CD4-positive, alpha-beta T cell treated with Interleukin-4 for 1 hour (primary cell): ENCODE measurements at regions not wholly inside any gene's neighbourhood (a gene's known extent, or its start where the extent isn't known, plus 50 kb on each side); places are given as distances from the start of the nearest gene placed in this dataset.

ENCODE experiments used
- DNase-seq, 2 donors: peaks; one replicate each; pipeline ENCODE4 v3.0.0-alpha.2; 2020 to 2022

DNA sequence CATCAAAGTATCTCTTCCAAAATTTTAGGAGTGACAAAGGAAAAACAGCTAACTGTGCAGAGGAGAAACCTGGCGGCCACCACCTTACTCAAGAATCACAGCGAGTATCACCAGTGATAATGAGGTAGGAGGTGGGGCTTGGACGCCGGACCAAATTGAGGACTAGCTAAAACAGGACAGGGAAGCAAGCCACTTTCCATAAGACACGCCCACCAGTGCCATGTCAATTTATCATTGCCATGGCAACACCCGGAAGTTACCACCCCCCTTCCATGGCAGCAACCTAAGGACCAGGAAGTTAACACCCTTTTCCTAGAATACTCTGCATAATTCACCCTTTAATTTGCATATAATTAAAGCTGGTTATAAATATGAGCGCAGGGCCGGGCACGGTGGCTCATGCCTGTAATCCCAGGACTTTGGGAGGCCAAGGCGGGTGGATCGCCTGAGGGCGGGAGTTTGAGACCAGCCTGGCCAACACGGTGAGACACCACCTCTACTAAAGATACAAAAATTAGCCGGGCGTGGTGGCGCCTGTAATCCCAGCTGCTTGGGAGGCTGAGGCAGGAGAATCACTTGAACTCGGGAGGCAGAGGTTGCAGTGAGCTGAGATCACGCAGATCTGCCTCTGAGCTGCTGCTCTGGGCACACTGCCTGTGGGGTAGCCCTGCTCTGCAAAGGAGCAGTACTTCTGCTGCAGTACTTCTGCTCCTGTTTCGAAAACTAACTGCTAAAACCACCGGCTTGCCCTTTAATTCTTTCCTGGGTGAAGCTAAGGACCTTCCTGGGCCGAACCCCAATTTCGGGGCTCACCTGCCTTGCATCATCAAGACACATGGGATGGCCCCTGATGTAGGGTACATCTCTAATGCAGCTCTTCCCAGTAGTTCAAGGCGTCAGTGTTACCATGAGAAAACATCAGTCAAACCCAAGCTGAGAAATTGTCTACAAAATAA lies 116.7 kb downstream of the HMX1 start:
- DNase-seq: no peak

DNA sequence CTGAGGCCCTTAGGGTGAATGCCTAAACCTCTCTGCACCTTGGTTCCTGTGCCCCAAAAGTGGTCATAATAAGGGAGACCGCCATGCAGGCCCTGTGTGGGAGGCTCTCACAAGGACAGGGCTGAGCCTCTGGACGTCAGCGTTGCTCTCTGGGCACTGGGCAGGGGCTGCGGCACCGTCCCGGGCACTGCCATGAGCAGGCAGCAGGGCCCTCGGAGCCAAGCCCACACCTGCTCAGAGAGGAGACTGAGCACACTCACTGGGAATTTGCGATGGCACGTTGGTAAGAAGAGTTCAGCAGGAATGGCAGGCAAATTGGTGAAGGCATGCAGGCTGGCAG lies 123.4 kb downstream of the HMX1 start:
- DNase-seq: no peak

DNA sequence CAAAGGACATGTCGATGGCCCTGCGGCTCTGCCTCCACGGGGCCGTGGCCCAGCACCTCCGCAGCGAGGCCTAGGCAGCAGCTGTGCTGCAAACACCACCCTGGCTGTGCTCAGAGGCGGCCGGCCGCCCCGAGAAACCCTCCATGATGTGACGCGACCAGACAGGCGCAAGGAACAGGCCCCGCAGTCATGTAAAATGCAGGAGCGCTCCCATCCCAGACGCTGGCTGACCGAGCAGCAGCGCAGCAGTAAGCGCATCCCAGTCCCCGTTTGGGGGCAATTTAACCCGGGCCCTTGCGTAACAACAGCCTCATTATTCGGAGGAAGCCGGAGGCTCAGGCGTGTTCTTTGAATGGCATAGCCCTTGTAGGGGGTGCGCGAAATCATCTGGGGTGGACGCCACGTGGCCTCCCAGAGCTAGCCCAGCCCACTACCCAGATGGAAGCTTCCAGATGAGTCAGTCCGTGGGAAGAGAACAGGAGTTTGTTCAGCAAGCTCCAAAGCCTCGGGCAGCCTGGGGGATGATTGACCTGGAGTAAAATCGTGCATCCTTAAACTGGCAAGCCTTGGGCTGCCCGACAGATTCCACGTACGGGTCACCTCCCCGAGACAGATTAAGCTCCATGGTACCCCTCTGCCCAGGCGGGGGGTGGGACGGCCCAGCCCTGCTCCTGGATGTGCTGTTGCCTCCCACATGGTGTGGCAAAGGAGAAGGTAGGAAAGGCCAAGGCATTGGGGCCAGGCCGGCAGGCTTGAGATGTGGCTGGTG lies 124.0 kb downstream of the HMX1 start:
- no peak for DNase-seq

DNA sequence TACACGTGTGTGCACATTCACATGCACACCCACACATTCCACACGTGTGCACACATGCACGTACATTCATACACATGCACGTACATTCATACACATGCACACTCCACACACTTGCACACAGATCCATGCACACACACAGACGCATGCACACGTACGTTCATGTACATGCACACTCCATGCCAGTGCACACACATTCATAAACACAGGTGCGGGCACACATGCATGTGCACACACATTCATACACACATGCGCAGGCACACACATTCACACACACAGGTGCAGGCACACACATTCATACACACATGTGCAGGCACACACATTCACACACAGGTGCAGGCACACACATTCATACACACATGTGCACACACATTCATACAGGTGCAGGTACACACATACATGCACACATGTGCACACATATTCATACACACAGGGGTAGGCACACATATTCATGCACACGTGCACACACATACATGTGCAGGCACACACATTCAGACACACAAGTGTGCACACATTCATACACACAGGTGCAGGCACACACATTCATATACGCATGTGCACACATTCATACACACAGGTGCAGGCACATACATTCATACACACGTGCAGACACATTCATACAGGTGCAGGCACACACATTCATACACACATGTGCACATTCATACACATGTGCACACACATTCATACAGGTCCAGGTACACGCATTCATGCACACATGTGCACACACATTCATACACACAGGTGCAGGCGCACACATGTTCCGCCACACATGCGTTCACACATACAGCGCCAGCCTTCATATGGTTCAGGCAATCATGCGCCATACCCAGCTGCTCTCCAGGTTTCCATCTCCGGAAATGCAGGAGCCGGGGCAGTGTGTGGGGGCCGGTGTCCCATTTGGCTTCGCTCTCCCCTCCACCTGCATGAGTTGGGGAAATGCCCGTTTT lies 124.8 kb downstream of the HMX1 start:
- peak in 1 of 2 donors; percentile 9 for DNase-seq

DNA sequence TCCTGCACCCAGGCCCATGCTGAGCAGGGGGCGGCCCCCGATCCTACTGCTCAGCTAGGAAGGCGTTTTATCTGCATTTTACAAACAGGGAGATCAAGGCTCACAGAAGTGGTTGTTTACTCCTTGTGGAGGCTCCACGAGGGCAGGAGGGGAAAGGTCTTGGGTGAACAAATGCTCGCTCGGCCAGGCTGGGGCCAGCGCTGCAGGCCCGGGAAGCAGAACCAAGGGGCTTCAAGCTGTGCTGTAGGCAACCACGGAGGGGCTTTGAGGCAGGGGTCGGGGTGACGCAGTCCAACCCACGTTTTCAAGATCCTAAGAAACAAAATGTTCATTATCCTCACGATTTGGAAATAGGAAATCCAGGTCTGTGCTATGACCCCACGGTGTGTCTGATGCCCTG lies 125.8 kb downstream of the HMX1 start:
- DNase-seq: no peak

DNA sequence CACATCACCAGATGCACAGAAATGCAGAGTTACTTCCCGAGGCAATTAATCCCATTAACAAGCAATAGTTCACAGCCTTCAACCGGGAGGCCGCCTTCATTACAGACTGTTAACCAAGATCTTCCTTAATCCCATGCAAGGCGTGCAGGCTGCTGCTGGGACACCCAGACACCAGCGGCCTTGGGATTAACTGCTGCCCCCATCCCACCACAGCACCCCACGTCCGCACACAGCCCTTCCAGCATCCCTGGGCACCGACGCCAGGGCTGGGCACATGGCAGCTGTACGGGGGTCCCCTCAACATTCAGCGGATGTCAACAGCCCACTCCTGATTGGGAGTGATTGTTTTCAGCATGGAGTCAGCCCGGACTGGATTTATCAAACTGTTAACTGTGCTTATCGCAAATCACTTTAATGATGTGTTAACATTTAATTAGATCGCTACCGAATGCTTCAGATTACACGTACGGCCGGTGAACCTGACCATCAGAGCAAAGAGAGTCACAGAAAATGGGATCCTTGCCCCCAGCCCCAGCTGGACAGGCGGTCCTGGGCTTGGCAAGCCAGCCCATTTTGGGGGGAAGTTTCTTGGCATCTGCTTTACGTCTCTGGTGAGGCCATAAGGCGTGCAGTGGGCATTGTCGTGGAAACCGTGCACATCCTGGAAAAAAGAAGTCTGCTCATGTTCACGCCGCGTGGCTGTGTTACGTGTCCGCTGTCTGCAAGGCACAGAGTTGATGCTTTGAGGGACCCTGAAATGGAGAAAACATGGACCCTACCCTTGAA lies 126.4 kb downstream of the HMX1 start:
- peak in 1 of 2 donors; percentile 5 for DNase-seq

DNA sequence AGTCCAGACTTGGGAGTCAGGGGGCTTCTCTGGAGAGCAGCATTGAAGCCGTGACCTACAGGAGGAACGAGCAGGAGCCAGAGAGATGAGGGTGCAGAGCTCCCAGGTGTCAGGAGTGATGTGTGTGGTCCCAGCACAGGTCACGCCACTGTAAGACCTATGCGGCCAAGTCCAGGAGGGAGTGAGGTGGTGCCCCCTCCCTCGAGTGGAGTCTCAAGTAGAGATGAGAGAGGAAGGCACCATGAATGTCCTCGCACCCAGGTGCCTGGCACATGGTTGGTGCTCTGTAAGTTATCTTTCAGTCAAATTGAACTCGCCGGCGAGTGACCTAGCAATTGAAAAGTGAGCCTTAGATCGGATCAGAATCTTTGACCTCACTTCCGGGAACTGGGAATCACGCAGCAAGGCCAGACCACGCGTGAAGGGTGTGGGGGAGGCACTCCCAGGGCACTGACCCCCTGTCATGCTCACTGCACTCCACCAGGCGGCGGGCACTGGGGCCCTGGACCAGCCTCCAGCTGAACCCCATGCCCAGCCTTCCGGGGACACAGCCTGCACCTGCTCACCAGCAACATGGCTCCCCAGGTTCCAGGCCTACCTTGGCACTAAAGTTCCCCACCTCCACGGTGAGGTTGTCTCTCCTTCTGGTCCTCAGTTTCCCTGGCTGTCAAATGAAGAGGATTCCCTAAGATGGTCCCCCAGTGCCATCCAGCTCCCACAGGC lies 127.4 kb downstream of the HMX1 start:
- peak in 1 of 2 donors; percentile 8 for DNase-seq

DNA sequence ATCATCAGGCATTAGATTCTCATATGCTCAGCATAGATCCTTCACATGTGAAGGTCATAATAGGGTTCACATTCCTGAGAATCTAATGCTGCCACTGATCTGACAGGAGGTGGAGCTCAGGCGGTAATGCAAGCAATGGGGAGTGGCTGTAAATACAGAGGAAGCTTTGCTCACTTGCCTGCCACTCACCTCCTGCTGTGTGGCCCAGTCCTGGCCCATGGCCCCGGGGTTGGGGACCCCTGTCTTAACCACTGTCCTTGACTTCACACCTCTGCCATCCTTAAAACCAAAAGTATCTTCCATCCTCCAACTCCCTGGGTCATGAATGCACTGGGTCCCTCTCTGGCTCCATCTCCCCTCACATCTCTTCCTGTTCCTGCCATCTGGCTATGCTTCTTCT lies 129.1 kb downstream of the HMX1 start:
- DNase-seq: peak in 1 of 2 donors; percentile 3

DNA sequence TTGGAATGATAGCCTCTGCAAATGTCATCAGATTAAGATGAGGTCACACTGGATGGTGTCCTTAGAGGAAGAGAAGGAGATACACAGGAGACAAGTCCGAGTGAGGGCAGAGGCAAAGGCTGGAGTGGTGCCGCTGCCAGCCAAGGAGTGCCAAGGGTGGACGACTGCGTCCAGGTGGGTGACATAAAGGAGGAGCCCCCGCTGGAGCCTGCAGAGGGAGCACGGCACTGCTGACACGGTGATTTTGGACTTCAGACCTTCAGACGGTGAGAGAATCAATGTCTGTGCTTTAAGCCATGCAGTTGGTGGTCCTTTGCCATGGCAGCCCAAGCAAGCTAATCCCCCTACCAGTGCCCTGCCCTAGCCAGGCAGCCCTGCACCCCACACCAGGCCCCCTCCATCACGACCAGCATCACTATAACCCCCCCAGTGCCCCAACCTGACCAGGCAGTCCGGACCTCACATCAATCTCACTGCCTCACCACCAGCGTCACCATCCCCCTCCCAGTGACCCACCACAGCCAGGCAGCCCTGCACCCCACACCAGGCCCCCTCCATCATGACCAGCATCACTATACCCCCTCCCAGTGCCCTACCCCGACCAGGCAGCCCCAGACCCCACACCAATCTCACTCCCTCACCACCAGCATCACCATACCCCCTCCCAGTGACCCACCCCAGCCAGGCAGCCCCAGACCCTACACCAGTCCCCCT lies 130.0 kb downstream of the HMX1 start:
- no peak for DNase-seq

DNA sequence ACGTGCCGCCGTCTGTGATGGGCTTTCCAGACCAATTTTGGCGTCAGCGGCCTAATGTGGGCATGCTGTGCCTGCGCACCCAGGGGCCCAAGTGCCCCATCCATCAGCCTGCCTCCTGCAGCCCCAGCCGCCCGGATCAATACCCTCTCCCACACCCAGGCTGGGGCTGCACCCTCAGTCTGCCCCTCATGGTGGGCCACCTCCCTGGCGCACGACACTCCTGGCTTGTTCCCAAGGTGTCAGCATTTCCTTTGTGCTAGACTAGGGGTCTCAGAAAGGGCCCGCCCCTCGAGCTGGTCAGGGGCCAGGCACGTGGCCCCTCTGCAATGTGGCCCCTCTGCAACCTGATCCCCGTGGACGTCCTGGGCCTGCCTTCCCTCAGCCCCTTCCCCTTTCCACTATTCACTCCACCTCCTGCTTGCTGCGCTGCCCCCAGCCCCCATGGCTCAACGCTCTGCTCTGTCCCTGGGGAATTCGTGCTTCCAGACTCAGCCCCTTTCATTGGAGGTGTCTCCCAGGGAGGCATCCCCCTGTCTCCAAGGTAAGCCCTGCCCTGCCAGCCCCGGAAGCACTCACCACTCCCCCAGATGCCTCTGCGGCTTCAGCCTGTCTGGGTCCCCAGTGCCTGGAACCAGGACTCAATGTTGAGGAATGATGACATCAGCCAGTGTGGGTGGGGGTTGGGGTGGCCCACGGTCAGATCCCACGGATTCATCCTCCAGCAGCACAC lies 130.8 kb downstream of the HMX1 start:
- DNase-seq: peak in 1 of 2 donors; percentile 8

DNA sequence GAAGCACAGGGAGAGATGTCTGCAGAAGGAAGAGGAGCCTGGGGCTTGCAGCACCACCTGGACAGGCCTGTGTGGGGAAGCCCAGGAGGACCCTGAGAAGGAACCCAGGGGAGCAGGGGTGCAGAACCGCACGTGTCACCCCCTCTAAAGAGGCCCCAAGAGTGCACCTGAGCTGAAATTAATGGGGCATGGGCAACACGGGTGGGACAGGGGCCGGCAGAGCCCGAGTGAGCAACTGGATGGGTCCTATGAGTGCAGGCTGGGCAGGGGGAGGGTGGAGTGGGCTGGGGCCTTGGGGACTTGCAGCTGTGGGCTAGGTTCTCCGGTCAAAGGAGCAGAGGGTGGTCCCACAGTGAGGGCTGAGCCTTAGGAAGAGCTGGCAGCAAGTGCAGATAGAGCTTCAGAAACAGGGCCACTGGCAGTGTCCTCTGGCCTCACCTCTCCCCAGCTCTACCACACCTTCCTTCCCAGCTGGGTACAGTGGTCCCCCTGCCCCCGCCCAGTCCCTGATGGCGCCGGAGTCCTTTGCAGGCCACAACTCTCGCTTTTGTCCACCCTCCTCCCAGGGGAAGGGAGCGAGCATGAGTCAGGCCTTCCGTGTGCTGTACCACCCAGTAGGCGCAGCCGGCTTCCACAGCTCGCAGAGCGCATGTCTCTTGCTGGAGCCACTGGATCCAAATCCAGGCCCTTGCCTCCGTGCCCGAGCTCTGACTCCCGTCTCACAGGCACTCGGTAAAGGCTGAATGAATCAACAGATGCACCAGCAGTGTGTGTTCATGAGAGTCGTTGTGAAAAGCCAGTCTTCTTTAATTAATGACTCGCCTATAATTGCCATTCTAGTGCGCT lies 131.6 kb downstream of the HMX1 start:
- peak in 1 of 2 donors; percentile 10 for DNase-seq

DNA sequence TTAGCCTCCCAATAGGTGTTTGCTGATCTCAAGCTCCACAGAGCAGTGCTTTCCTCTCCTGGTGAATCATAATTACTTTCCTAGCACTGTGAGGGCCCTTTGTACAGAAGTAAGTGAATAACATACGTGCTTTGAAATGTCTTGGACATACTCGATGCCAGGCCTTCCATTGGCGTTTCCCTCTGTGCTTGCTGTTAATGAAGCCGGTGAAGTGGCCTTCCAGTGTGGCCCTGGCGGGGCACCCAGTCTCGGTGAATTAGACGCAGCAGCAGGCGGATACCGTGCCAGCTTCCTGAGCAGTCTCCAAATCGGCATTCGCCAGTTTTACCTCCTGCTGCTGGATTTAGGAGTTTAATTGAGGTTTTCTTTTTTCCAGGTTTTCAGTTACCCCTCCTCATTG lies 132.3 kb downstream of the HMX1 start:
- DNase-seq: peak in 1 of 2 donors; percentile 5

DNA sequence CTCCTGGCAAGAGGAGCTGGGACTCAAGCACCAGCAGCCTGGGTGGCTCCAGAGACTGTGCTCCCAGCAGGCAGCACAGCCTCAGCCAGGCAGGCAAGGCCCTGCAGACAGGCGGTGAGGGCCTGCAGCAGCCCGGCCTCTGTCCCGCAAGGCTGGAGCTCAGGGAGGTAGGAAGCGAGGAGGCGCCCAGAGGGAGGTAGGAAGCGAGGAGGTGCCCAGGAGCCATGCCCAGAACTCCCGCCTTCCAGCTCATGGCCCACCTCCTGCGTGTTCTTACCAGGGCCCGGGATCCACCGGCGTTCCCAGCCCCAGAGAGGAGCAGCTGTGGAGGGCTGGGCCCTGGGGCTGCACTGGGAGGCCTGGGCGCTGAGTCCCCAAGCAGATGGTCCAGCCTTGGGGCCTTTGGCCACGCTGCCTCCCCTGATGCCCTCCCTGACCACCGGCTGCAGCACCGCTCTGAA lies 133.1 kb downstream of the HMX1 start:
- DNase-seq: peak in 1 of 2 donors; percentile 5

DNA sequence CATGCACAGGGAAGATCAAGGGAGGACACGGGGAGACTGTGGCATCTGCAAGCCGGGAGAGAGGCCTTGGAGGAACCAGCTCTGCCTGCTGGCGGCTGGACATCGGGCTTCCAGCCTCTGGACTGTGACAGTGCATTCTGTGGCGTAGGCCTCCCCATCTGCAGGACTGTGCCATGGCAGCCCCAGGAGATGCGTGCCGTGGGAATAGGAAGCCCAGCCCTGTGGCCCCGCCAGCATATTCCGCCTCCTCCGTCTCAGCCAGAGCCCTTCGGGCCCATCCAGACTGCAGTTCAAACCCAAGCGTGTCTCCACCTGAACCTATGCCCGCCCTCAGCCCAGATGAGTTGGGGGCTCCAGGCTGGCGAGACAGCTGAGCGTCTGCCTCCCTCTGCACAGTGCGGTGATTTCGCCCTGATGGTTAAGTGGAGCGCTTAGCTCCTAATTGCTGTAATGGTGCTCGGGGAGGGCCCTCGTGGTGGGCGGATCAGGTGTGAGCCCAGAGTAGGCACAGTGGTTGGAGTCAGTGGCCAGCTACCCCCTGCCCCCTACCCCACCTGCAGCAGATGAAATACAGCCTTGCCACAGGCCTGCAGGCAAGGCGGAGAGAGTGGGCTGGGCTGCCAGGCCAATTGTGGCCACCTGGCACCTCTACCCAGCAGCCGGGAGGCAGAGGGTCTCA lies 133.9 kb downstream of the HMX1 start:
- peak in 1 of 2 donors; percentile 9 for DNase-seq

DNA sequence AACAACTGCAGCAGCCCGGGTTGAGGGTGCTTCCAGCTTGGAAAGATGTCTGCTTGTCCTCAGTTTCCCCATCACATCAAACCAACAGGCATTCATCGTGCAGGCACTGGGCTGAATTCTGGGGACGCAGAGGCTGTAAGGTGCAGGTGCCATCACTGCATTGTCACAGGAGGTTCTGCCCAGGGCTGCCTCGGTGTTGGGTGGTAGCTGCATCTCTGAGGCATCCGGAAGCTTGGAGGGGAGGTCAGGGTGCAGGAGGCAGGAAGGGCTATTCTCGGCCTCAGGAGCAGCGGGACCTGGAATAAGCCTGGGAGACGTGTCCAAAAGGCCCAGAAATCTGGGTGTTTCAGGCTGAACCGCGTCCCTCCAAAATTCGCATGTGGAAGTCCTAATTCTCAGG lies 134.6 kb downstream of the HMX1 start:
- peak in 1 of 2 donors; percentile 7 for DNase-seq

DNA sequence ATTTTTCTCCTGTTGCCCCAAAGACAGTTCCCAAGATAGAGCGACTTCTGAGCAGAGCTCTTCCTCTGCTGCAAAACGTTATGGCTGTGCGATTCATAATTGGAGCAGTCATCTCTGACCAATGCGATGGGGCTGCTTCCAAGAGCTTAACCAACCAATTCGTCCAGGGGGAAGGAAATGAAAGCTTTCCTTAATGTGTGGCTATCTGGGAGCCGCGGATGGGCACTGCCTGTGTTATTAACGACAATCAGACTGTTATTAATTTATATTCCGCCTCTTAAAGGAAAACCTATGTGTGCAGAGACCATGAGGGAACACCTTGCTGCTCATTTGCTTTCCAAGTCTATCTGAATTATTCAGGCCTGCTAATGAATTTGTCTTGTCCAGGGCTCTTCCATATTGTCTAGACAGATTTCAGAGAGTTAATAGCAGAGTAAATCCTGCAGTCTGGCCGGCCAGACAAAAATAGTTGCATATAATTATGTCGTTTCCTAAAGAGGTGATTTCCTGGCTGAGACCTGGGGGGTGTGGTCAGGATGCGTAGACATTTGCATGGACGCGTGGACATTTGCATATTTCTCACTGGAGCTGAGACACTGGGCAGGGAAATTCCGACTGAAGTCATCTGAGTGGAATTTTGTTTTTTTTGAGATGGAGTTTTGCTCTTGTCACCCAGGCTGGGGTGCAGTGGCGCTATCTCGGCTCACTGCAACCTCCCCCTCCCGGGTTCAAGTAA lies 135.4 kb downstream of the HMX1 start:
- DNase-seq: no peak
